Transverse colon (tissue), 4 donors: ENCODE measurements at regions not wholly inside any gene's neighbourhood (a gene's known extent, or its start where the extent isn't known, plus 50 kb on each side); places are given as distances from the start of the nearest gene placed in this dataset.

Experiments used
- DNase-seq: peaks from one replicate; pipeline ENCODE4 v3.0.0-alpha.2; 2019
- H3K27ac ChIP-seq, 4 donors: fragments of 200-600 bp; sonication (generic); 2 replicates each; pipeline ENCODE4 v1.5.1; 2016 to 2018; ENCODE audit warnings: inconsistent platforms in 4 of 4
- H3K27me3 ChIP-seq: fragments of 200-600 bp; sonication (generic); 2 replicates; pipeline ENCODE4 v1.5.1; 2017; ENCODE audit warnings: inconsistent platforms
- H3K36me3 ChIP-seq, 4 donors: fragments of 200-600 bp; sonication (generic); 2 replicates each; pipeline ENCODE4 v1.5.1; 2017 to 2019; ENCODE audit warnings: inconsistent platforms in 4 of 4
- H3K4me1 ChIP-seq, 4 donors: fragments of 200-600 bp; sonication (generic); 2 replicates each; pipeline ENCODE4 v1.5.1; 2017 to 2020; ENCODE audit warnings: inconsistent platforms in 4 of 4
- H3K4me3 ChIP-seq, 4 donors: fragments of 200-600 bp; sonication (generic); 1 replicate in 1 of 4; 2 replicates in 3 of 4; pipeline versions ENCODE4 v1.5.1 to v1.6.1; 2017 to 2019; ENCODE audit warnings: inconsistent platforms in 4 of 4
- H3K9me3 ChIP-seq, 2 donors: fragments of 200-600 bp; sonication (generic); 2 replicates each; pipeline ENCODE4 v1.5.1; 2017 to 2019; ENCODE audit warnings: inconsistent platforms in 2 of 2
- CTCF ChIP-seq, 5 experiments: fragments of 200-600 bp in 3 of 5; fragments of 450-650 bp in 2 of 5; sonication (generic) in 3 of 5; IDR thresholded peaks; 1 replicate in 2 of 5; 2 replicates in 3 of 5; pipeline ENCODE4 v1.5.1; 2016 to 2017; ENCODE audit warnings: antibody characterized with exemption in 5 of 5, inconsistent platforms in 3 of 5, mild to moderate bottlenecking in 2 of 5, moderate library complexity in 1 of 5
- EP300 ChIP-seq: sonication (generic); formaldehyde crosslinking; IDR thresholded peaks from one replicate; pipeline ENCODE4 v1.6.1; 2017; ENCODE audit warnings: antibody characterized with exemption, low read depth
- POLR2A ChIP-seq: fragments of 450-650 bp; IDR thresholded peaks from one replicate; pipeline ENCODE4 v1.6.1; 2016; ENCODE audit warnings: antibody characterized with exemption, mild to moderate bottlenecking, moderate library complexity
- POLR2AphosphoS5 ChIP-seq, 3 donors: sonication (generic); formaldehyde crosslinking; IDR thresholded peaks; one replicate each; pipeline ENCODE4 v1.6.1; 2016; ENCODE audit warnings: antibody characterized with exemption in 3 of 3
- WGBS, 2 donors: methylation state at CpG; one replicate each; pipeline ENCODE4 v1.1.5; 2018; ENCODE audit warnings: low coverage in 1 of 2; 5-methylcytosine and 5-hydroxymethylcytosine counted together
- in situ Hi-C, 4 donors: fragments of 200-750 bp; cut with MboI; loops; one replicate each; pipeline versions ENCODE4 v1.15.0 to v1.15.1; 2017; ENCODE audit warnings: low sequenced_read_pairs in 3 of 4, low pct_ligation_motif_present in 1 of 4, low pct_unique_long_range_greater_than_20kb in 1 of 4
- intact Hi-C: fragments of 100-400 bp; cut with DNase I; formaldehyde crosslinking; loops from one replicate; pipeline ENCODE4 v1.15.1; 2023; ENCODE audit warnings: low total_unique reads

GRCh38 chr5:17378346-17378997, 119.6 kb upstream of the TAF11L2 start:
- Histone ChIP-seq H3K4me3 (no peak overlapping the region), H3K9me3 (no peaks in the 10 kb centered on the region), H3K27ac (no peak overlapping the region), H3K27me3 (no peaks in the 10 kb centered on the region), H3K4me1 (no peaks in the 10 kb centered on the region), H3K36me3 (no peaks in the 10 kb centered on the region)
- peak in 1 of 3 donors; percentile 15 for TF ChIP-seq POLR2AphosphoS5 (IDR thresholded peaks at IDR 0.05)
- no peak for TF ChIP-seq CTCF (IDR thresholded peaks at IDR 0.05)
- no peak for DNase-seq
- intact Hi-C loops (no loop called here), in situ Hi-C loops (no loop called here)
- WGBS, 2 donors: 67 to 69% methylated on average over 6 of the region's 6 CpGs

GRCh38 chr5:17379100-17379951, 118.7 kb upstream of the TAF11L2 start:
- DNase-seq: no peak
- in situ Hi-C loops: no loop called here
- H3K27ac ChIP-seq: no peak overlapping the region
- no peaks in the 10 kb centered on the region for H3K36me3 ChIP-seq
- H3K27me3 ChIP-seq: no peaks in the 10 kb centered on the region
- H3K9me3 ChIP-seq: no peaks in the 10 kb centered on the region
- H3K4me1 ChIP-seq: no peaks in the 10 kb centered on the region
- TF ChIP-seq CTCF (IDR thresholded peaks at IDR 0.05): no peak
- TF ChIP-seq POLR2A: no peak
- no peak for TF ChIP-seq POLR2AphosphoS5 (IDR thresholded peaks at IDR 0.05)
- TF ChIP-seq EP300: no peak
- intact Hi-C loops: no loop called here
- H3K4me3 ChIP-seq: no peak overlapping the region
- WGBS, 2 donors: 66 to 86% methylated on average over 6 to 7 of the region's 7 CpGs

DNA sequence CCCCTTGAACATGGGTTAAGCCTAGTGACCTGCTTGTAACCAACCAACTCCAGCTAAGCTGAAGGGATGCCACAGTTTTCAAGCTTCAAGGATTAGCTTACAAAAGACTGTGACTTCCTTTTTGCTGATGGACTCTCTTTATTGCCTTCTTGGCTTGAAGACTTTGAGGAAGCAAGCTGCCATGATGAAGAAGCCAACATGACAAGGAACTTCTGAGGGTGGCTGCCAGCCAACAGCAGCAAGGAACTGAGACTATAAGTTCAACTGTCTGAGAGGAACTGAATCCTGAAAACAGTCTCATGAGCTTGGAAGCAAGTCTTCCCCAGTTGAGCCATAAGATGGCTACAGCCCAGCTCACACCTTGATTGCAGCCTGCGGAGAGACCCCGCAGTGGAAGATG, 116.1 kb upstream of the TAF11L2 start:
- Histone ChIP-seq H3K27me3 (no peaks in the 10 kb centered on the region), H3K4me3 (no peak overlapping the region), H3K36me3 (no peaks in the 10 kb centered on the region), H3K9me3 (no peaks in the 10 kb centered on the region), H3K27ac (no peak overlapping the region), H3K4me1 (no peaks in the 10 kb centered on the region)
- in situ Hi-C loops (no loop called here), intact Hi-C loops (no loop called here)
- WGBS, 2 donors: 100% methylated on average over 2 of the region's 2 CpGs; no CpG with 5 or more reads in 1 of the 2 donors
- DNase-seq: peak; percentile 24
- no peak for TF ChIP-seq POLR2AphosphoS5 (IDR thresholded peaks at IDR 0.05)
- TF ChIP-seq EP300: no peak
- TF ChIP-seq CTCF (IDR thresholded peaks at IDR 0.05): no peak
- no peak for TF ChIP-seq POLR2A

GRCh38 chr5:17383526-17383925, 114.5 kb upstream of the TAF11L2 start:
- no peaks in the 10 kb centered on the region for H3K27me3 ChIP-seq
- 55 to 72% methylated on average over 3 of the region's 3 CpGs for WGBS, 2 donors
- H3K36me3 ChIP-seq: no peaks in the 10 kb centered on the region
- no peak overlapping the region for H3K27ac ChIP-seq
- intact Hi-C loops (no loop called here), in situ Hi-C loops (no loop called here)
- H3K4me3 ChIP-seq: no peak overlapping the region
- no peaks in the 10 kb centered on the region for H3K9me3 ChIP-seq
- H3K4me1 ChIP-seq: no peaks in the 10 kb centered on the region
- no peak for TF ChIP-seq CTCF (IDR thresholded peaks at IDR 0.05)
- TF ChIP-seq EP300: no peak
- TF ChIP-seq POLR2AphosphoS5 (IDR thresholded peaks at IDR 0.05): no peak
- TF ChIP-seq POLR2A: no peak
- no peak for DNase-seq
